GM12878 (cell line): ENCODE measurements at regions not wholly inside any gene's neighbourhood (a gene's known extent, or its start where the extent isn't known, plus 50 kb on each side); places are given as distances from the start of the nearest gene placed in this dataset.

Source experiments
- CEBPB ChIP-seq, 2 experiments: fragments of 150-350 bp in 1 of 2; IDR thresholded peaks; 2 replicates each; pipeline ENCODE4 v1.6.1; 2012 to 2014; ENCODE audit warnings: low read depth in 2 of 2, low read length in 2 of 2, borderline replicate concordance in 1 of 2, inconsistent platforms in 1 of 2
- IRF4 ChIP-seq: IDR thresholded peaks from 2 replicates; pipeline ENCODE4 v1.6.1; 2011; ENCODE audit warnings: low read depth, low read length
- PAX8 ChIP-seq: fragments of 450-650 bp; IDR thresholded peaks from 2 replicates; pipeline ENCODE4 v1.6.1; 2017; ENCODE audit warnings: mild to moderate bottlenecking, moderate library complexity
- SIX5 ChIP-seq: IDR thresholded peaks from 2 replicates; pipeline ENCODE4 v1.6.1; 2011; ENCODE audit warnings: mild to moderate bottlenecking, low read depth, low read length, moderate library complexity; ENCODE audit not compliant: severe bottlenecking
- ZBED1 ChIP-seq: IDR thresholded peaks from 2 replicates; pipeline ENCODE4 v1.6.1; 2016; ENCODE audit warnings: borderline replicate concordance
- TF ChIP-seq, protein P1 (sequence below), 3 experiments: IDR thresholded peaks in 2 of 3; conservative IDR thresholded peaks in 1 of 3; 2 replicates each; pipeline ENCODE4 v1.5.1; 2011; ENCODE audit warnings: low read depth in 3 of 3, low read length in 3 of 3, mild to moderate bottlenecking in 3 of 3, control low read depth in 2 of 3, moderate library complexity in 2 of 3, inconsistent platforms in 1 of 3, mixed read lengths in 1 of 3; ENCODE audit not compliant: control insufficient read depth in 2 of 3, insufficient read depth in 1 of 3; ENCODE audit errors: extremely low read depth in 1 of 3
- TF ChIP-seq, protein P2 (sequence below): fragments of 450-650 bp; IDR thresholded peaks from 2 replicates; pipeline ENCODE4 v1.6.1; 2014; ENCODE audit warnings: mild to moderate bottlenecking
- TF ChIP-seq, protein P3 (sequence below): fragments of 450-650 bp; formaldehyde crosslinking; IDR thresholded peaks from 2 replicates; pipeline ENCODE4 v1.5.0; 2022; ENCODE audit warnings: mild to moderate bottlenecking, missing genetic modification characterization
- TF ChIP-seq, protein P4 (sequence below): fragments of 450-650 bp; IDR thresholded peaks from 2 replicates; pipeline ENCODE4 v1.6.1; 2018; ENCODE audit warnings: mild to moderate bottlenecking, low read depth, moderate library complexity; ENCODE audit not compliant: partially characterized antibody

DNA sequence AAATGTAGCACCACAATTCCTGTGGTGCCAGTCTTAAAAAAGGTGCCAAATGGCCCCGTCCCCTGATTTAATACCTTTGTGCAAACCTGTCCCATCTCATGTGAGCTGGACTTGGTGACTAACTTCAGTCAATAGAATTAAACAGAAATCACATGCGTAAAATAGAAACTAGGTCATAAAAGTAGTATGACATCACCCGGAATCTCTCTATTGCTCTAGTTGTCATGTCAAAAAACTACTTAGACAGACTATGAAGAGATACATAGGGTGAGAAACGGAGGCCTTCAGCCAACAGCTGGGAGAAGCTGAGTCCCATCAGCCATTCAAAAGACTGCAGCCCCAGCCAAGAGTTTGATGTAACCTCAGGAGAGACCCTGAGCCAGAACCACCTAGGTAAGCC lies 293.5 kb upstream of the HS3ST1 start (continued):
- TF ChIP-seq, protein P1, sequence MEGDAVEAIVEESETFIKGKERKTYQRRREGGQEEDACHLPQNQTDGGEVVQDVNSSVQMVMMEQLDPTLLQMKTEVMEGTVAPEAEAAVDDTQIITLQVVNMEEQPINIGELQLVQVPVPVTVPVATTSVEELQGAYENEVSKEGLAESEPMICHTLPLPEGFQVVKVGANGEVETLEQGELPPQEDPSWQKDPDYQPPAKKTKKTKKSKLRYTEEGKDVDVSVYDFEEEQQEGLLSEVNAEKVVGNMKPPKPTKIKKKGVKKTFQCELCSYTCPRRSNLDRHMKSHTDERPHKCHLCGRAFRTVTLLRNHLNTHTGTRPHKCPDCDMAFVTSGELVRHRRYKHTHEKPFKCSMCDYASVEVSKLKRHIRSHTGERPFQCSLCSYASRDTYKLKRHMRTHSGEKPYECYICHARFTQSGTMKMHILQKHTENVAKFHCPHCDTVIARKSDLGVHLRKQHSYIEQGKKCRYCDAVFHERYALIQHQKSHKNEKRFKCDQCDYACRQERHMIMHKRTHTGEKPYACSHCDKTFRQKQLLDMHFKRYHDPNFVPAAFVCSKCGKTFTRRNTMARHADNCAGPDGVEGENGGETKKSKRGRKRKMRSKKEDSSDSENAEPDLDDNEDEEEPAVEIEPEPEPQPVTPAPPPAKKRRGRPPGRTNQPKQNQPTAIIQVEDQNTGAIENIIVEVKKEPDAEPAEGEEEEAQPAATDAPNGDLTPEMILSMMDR (IDR thresholded peaks at IDR 0.05 in 2 of 3, conservative IDR thresholded peaks at IDR 0.05 in 1 of 3; ENCODE audit: control insufficient read depth in 2 of 3, extremely low read depth in 1 of 3, insufficient read depth in 1 of 3, low read depth in 3 of 3, low read length in 3 of 3) = no peak
- TF ChIP-seq PAX8 (no peak), IRF4 (no peak), SIX5 (no peak), ZBED1 (no peak), CEBPB (IDR thresholded peaks at IDR 0.05; ENCODE audit: borderline replicate concordance in 1 of 2, low read depth in 2 of 2, low read length in 2 of 2) (no peak)
- TF ChIP-seq, protein P2, sequence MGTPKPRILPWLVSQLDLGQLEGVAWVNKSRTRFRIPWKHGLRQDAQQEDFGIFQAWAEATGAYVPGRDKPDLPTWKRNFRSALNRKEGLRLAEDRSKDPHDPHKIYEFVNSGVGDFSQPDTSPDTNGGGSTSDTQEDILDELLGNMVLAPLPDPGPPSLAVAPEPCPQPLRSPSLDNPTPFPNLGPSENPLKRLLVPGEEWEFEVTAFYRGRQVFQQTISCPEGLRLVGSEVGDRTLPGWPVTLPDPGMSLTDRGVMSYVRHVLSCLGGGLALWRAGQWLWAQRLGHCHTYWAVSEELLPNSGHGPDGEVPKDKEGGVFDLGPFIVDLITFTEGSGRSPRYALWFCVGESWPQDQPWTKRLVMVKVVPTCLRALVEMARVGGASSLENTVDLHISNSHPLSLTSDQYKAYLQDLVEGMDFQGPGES = no peak
- TF ChIP-seq, protein P3, sequence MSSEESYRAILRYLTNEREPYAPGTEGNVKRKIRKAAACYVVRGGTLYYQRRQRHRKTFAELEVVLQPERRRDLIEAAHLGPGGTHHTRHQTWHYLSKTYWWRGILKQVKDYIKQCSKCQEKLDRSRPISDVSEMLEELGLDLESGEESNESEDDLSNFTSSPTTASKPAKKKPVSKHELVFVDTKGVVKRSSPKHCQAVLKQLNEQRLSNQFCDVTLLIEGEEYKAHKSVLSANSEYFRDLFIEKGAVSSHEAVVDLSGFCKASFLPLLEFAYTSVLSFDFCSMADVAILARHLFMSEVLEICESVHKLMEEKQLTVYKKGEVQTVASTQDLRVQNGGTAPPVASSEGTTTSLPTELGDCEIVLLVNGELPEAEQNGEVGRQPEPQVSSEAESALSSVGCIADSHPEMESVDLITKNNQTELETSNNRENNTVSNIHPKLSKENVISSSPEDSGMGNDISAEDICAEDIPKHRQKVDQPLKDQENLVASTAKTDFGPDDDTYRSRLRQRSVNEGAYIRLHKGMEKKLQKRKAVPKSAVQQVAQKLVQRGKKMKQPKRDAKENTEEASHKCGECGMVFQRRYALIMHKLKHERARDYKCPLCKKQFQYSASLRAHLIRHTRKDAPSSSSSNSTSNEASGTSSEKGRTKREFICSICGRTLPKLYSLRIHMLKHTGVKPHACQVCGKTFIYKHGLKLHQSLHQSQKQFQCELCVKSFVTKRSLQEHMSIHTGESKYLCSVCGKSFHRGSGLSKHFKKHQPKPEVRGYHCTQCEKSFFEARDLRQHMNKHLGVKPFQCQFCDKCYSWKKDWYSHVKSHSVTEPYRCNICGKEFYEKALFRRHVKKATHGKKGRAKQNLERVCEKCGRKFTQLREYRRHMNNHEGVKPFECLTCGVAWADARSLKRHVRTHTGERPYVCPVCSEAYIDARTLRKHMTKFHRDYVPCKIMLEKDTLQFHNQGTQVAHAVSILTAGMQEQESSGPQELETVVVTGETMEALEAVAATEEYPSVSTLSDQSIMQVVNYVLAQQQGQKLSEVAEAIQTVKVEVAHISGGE (CRISPR knock-in tag) = no peak
- TF ChIP-seq, protein P4, sequence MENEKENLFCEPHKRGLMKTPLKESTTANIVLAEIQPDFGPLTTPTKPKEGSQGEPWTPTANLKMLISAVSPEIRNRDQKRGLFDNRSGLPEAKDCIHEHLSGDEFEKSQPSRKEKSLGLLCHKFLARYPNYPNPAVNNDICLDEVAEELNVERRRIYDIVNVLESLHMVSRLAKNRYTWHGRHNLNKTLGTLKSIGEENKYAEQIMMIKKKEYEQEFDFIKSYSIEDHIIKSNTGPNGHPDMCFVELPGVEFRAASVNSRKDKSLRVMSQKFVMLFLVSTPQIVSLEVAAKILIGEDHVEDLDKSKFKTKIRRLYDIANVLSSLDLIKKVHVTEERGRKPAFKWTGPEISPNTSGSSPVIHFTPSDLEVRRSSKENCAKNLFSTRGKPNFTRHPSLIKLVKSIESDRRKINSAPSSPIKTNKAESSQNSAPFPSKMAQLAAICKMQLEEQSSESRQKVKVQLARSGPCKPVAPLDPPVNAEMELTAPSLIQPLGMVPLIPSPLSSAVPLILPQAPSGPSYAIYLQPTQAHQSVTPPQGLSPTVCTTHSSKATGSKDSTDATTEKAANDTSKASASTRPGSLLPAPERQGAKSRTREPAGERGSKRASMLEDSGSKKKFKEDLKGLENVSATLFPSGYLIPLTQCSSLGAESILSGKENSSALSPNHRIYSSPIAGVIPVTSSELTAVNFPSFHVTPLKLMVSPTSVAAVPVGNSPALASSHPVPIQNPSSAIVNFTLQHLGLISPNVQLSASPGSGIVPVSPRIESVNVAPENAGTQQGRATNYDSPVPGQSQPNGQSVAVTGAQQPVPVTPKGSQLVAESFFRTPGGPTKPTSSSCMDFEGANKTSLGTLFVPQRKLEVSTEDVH = no peak
